NCI-H187 (cell line): ENCODE measurements at regions not wholly inside any gene's neighbourhood (a gene's known extent, or its start where the extent isn't known, plus 50 kb on each side); places are given as distances from the start of the nearest gene placed in this dataset.
A peak's percentile ranks its signal among the peaks of the same experiment; 100 is the strongest.

ENCODE experiments used
- DNase-seq, 2 experiments: peaks; one replicate each; lab custom pipeline; 2025; lab: John Stamatoyannopoulos, UW

DNA sequence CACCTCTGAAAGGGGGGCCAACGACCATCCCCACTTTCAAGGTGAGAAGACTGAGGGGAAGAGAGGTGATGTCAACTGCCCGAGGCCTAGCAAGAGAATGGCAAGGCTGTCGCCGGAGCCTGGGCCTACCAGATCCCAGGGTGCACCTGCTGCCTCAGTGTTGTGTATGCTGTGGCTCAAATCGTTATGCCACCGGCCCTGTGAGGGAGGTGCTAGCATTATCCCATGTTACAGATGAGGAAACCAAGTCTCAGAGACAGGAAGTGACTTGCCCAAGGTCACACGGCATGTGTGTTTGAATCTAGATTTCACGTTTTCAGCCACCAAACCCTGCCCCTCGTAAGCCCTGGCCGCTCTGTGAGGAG is 152.5 kb downstream of the CEBPB start:
- DNase-seq, result no peak

DNA sequence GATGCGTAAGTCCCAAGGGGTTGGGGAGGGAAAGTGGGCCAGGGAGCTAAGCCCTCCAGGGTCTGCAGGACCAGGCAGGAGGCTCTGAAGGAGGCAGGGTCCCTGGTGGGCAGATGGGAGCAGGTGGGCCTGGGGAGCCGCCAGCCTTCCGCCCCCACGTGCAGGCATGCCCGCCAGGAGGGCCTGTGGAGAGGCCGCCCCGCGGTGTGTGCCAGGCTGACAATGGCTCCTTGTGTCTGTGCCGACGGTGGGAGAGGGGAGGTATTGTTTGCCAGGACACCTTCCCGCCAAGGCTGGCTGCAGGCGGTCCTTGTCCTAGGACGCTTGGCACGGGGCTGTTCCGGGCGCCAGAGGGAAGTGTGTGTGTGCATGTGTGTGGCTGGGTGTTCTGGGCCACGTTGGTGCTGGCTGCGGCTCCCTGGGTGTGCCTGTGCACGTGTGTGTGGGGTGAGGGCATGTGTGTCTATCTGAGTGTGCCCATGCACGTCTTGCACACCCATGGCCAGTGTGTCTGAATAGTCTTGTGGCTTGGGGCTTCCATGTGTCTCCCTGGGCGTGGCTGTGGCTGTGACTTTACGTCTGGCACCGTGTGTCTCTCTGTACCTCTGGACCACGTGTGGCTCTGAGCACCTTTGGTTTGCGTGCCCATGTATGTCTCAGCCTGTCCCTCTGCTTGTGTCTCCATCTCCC is 153.0 kb downstream of the CEBPB start:
- DNase-seq, result no peak

DNA sequence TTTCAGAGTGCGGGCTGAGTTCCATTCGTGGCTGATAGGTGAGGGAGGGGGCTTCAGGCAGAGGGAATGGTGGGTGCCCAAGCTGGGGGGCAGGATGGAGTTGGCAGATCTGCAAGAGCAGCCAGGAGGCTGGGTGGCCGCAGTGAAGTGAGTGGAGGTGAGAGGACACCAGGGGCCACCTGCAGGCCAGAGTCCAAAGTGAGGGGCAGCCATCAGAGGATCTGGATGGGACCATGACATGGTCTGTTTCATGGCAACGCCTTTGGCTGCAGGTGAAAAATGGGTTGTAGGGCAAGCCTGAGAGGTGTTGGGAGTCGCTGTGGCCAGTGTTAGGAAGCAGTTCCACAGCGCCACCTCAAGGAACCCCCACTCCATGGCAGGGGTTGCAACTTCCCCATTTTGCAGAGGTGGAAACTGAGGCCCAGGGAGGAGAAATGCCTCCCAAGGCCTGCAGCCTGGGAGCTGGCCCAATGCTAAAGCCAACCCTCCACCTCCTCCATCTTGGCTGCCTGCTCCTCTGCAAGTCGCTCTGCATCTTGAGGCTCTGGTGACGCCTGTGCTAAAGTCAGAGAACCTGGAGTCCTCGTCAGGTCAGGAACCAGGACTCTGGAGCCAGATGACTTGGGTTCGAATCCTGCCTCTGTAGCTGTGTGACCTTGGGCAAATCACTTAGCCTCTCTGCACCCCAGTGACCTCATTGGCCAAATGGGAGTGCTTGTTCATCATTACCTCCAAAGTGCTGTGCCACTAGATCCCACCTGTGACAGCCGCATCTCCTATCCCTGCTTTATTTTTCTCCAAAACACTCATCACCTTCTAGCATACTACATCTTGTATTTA is 153.8 kb downstream of the CEBPB start:
- no peak for DNase-seq

DNA sequence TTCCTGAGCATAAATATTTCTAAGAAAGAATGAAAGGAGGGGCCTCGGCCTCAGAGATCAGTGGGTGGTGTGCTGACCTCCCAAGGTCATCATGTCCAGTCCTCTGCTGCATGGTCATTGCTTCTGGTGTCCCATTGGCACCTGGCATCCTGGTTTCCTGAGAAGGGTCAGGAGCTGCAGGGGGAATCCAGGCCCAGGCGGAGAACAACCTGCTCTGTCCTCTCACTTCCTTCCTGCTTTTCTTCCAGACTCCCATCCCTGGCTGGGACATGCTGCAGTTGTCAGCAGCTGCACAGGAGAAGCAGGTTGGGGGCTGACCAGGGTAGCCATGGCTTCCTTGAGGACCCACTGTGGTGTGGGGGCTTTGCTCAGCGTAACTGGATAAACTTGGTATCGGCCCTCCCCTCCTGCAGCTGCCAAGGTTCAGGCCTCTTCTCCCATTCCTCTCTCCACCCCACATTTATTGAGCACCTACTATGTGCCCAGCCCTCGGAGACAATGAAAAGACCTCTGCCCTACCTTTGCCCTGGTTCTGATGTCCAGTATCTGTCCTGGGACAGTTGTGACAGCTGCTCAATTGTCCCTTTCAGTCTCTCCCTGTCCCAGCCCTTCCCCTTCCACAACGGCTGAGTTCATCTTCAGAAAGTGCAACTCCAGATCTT is 155.2 kb downstream of the CEBPB start:
- no peak for DNase-seq

DNA sequence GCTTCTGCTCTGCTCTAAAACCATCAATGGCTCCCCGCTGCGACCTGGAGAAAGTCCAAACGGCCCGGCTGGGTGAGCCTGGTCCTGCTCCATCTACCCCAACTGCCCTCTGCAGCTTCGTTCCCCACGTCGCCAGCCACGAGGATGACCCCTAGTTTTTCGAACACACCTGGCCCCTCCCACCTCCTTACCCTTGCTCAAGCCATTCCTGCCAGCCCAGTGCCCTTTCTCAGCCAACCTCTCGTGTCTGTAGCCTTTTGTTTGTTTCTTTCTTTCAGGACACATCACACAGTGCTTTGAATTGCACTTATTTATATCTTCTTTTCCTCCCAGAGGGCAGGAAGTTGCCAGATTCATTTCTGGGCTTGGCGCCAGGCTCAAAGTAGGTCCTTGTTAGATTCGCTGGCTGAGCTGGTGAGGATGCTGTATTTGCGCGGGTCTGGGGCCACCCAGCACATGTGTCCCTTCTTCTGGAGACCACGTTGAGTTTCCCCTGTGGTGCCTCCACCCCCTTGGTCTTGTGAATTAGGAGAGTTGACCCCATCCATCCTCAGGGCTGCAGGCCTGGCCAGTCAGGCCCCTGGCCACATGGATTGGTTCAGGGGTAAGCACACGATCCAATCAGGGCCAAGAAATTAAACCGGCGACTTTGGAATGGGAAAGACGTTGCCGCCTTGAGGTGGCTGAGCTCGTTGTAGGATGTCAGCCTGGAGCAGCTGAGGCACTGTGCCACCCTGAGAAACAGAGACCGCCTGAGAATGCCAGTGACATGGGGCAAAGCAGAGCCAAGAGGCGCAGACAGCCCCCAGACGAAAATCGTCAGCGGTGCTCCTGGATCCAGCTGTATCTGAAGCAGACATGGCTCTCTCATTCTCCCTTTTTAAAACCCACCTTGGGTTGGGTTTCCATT is 156.0 kb downstream of the CEBPB start:
- peak in 1 of 2 experiments; percentile 23 for DNase-seq

DNA sequence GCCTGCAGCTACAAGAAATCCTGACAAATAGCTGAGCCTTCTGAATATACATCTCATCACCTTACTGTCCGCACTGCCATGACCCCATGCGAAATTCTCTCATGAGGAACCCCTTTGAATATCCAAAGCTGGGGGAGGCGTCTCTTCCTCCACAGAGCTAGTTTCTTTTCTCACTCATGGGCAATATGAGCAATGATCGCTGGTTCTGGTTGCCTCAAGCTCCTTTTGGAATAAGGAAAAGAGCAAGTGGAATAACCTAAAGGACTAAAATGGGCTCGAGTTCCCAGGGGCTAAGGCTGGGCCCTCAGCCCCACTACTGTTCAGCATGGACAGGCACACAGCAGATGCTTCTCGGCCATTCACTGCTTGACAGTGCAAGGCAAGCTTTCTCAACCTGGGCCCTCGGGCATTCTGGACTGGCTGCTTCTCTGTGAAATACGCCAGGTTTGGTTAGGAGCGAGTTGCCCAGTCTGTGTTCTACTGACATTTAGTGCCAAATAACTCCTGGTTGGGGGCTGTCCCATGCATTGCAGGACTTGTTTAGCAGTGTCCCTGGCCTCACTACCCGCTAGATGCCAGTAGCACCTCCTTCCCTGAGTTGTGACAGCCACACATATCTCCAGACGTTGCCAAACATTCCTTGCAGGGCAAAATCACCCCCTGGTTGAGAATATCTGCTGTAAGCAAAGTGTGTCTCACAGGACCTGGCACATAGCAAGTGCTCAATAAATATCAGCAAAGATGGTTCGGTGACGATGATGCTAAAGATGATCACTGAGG is 156.8 kb downstream of the CEBPB start:
- DNase-seq, result no peak

DNA sequence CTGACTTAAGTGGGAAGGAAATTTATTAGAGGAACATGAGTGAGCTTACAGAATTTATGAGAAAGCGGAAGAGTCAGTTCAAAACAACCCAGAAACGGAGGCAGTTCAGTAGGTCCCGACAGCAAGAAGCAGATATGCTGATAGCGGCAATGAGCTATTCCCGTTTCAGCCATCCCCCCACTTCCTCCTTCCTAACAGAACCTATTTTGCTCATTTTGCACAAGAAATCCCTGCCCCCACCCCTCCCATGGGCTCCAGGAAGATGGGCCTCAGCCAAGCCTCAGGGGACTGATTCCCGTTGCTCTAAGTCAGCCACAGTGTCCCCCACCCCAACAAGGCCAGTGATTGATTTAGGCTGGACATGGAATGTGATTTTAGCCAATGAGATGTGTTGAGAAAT is 157.5 kb downstream of the CEBPB start:
- no peak for DNase-seq

DNA sequence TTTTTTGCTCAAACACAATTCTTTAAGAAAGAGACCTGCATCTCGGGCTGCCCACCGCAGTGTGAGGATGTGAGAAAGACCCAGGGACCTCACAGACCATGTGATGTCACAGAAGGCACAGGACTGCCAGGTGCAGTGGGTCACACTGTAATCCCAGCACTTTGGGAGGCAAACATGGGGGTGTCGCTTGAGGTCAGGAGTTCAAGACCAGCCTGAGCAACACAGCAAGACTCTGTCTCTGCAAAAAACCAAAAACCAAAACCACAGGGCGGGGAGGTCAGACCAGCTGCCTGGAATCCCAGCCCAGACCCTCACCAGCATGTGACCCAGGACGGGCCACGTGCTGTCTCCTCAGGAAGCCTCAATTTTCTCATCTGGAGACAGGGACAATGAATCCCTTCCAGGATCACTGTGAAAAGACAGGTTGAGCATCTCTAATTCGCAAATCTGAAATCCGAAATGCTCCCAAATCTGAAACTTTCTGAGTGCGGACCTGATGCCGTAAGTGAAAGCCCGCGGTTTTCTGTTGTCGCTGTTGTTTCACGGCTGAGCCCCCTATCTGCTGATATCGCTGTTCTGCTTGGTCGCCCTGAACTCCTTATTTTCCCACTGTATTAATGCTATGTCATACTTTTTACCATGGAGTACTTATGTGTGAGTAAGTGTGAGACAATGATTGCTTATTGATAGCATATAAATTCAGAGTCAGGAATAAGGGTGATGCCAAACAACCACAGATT is 159.5 kb upstream of the PTPN1 start:
- no peak for DNase-seq

DNA sequence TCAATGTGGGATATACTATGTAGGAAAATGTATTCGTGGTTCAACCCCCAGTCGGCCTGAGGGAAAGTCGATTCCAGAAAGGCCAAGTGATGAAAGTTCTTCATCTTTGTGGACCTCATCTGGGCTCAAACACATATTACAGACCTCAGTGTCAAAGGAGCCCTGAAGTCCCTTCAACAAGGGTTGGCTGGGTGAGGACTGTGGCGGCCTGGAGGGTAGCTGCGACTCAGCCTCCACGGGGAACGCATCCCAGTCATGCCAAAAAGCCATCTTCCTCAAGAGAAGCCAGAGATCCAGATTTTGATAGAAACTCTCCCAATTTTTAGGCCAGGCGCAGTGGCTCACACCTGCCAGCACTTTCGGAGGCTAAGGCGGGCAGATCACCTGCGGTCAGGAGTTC is 158.6 kb upstream of the PTPN1 start:
- no peak for DNase-seq

DNA sequence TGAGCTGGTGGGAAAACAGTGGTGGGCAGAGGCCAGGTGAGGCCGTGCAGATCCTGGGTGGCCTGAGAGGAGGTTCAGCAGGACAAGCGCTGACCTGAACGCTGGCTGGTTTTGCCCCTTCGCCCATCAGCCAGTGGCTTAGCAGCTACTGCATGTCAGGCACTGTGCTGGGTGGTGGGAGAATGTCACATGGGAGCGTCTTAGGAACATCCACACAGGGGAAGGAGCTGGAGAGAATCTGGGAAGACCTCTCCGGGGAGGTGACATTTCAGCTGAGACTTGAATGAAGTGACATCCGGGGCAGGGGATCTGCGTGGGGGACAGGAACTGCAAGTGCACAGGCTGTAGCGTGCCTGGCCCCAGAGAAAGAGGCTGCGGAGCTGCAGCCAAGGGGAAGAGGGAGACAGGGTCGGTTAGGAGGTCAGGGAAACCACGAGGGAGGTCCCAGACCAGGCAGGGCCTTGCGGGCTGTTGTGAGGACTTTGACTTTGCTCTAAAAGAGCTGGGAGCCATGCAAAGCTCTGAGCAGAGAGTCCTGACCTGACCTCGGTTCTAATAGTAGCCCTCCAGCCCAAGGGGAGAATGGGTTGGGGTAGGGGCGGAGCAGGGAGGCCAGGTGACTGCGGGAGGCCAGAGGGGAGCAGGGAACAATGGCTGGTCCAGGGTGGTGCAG is 156.8 kb upstream of the PTPN1 start:
- DNase-seq, result no peak

DNA sequence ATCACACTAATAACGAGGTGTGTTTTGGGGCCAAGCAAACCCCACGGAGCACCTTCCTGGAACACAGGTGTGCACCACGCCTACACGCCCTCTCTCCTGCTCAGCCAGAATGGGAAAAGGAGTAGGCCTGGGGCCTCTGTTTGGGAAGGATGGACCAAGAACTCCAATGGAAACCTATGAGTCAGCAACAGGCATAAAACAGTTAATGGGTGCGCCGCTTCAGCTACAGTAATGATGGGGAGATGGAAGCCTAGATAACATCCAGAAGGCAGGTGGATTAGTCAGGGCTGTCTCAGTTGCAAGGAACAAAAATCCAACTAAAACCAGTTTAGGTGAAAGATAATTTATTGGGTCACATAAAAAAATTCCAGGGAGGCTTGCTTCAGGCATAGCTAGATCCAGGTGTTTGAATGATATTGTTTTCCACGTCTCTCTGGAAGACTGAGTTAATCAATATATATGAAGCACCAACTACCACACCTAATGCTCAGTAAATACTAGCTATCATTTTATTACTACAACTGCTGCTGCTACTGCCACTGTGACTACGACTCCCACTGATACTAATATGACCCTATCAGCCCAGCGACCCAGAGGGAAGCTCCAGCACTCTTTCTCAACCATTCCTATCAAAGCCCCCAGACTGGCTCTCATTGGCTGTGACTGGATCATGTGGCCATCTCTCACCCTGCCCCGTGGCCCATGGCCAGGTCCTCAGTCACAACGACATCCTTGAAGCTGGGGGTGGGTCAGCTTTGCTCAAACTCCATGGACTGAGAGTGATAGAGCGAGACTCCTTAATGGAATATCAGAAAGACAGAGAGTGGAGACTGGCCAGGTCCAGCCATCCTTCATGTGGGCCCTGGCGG is 155.2 kb upstream of the PTPN1 start:
- no peak for DNase-seq

DNA sequence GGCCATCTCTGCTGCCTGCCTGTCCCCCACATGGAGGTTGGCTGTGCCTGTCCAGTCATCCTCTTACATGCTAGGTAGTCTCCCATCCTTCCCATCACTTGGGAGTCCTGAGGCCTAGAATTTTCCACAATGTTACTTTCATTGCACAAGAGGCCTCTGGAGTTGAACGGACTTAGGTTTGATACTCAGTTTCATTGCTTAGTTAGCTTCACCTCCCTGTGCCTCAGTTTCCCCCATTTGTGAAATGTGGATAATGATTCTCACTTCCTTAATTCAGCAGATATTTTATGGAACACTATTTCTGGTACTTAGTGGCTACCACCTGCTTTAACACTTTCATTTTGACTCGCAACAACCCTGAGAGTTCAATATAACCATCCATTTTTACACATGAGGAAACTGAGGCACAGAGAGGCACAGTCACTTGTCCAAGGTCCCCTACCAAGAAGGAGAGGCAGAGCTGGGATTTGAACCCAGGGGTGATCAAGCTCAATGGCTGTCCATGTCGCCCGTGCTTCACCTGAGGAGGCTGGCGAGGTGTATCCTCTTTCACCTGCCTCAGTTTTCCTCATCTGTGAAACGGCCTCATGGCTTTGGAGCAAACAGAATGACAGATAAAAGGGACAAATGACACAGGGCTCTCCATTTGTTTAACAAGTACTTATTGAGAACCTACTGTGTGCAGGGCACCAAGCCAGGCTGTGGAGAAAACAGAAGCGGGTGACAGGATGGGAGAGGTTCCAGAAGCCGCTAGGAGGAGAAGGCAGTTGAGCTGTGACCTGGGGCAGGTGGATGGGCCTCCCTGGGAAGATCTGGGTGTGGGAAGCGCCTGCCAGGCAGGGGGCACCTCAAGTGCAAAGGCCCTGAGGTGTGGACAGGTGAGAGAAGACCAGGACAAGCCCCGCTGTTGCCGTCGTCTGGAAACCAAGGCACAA is 154.3 kb upstream of the PTPN1 start:
- no peak for DNase-seq

DNA sequence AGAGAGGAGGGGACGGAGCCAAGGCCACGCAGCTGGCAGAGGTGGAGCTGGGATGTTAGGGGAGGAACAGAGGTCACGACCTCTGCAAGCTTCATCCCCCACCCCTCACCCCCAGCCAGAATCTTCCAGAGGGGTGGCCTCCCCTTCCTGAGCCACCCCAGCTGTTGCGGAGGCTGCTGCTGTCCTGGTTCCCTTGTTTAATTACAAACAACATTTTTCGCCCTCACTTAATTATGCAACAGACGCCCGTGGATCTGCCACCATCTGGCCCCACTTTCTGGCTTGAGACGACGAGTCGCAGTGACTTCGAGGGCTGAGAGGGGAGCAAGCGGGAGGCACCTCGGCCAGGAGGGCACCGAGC is 153.7 kb upstream of the PTPN1 start:
- DNase-seq, result no peak

DNA sequence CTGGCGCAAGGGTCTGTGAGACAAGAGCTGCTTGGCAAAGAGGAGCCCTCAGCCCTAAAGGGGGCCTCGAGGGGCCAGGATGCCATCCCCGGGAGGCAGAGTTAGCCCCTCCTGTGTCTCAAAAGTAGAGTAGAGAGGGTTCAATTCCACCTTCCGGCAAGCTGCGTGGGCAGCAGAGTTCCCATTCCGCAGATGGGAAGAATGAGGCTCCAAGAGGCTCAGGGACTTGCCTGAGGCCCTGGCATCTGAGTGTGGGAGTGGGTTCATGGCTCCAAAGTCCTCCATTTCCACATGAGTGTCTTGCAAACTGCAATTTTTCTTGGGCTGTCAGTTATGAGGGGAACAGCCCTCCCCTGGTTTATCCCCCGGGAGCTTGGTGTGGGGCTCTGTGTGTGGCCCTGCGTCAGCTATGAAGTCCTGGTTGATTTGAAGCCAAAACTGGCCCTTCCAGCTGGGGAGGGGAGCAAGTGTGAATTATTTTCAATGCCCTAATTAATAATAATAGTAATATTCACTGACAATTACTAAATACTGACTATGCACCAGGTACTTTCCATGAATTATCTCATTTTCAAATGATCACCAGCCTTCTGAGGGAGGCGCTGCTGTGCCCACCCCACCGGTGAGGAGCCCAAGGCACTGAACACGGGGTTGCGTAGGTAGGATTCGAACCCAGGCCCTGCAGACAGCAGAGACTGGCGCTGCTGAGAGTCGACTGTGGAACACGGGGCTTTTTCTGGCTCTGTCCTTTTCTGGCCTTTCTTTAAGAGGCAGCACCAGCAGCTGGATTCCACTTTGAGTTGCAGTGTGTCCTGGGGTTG is 153.0 kb upstream of the PTPN1 start:
- no peak for DNase-seq

DNA sequence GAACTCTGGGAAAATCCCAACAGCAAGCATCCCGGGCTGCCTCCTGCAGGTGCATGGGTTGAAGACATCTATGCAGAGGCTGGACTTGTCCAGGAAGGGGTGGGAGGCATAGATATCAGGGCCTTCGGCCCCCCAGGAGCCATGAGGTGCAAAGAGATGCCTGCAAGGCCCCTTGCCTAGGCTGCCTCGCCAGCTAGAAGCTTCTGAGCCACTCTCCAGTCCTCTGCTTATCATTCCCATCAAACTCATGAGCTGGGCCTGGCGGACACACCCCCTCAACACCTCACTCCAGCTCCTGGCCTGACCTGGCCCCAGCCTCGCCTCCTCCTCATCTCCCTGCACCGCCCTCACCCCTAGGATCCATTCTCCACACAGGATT is 152.4 kb upstream of the PTPN1 start:
- no peak for DNase-seq

DNA sequence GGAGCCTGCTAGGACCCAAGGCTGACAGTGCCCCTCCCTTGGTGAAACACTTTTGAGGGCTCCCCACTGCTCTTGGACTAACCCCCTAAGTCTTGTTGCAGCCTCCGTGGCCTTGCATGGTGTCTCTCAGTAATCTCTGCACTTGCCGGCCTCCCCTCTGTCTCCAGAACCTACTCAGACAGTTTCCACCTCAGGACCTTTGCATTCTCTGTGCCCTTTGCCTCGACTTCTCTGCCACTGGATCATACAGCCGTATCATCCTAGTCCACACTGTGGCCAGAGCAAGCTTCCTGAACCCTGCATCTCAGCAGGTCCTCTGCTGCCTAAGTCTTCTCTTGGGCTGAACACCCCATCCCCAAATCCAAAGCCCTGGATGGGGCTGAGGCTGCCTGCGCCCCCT is 152.0 kb upstream of the PTPN1 start:
- DNase-seq, result no peak

DNA sequence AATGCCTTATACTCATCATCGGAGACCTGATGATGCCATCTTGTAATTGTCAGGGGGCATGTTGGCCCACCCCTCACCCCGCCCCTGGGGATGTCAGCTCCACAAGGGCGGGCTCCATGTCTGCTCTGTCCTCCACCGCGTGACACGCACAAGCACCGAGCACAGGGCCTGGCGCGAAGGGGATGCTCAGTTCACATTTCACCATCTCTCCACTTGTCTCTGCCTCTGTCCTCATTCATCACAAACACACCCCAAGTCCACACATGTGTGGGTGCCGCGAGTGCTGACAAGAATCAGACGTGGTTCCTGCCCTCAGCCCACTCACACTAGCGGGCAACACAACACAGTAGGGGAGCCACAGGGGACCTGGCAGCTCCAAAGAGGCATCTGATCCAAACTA is 151.2 kb upstream of the PTPN1 start:
- no peak for DNase-seq
